ENCODE measurements at regions not wholly inside any gene's neighbourhood (a gene's known extent, or its start where the extent isn't known, plus 50 kb on each side); places are given as distances from the start of the nearest gene placed in this dataset.

DNA sequence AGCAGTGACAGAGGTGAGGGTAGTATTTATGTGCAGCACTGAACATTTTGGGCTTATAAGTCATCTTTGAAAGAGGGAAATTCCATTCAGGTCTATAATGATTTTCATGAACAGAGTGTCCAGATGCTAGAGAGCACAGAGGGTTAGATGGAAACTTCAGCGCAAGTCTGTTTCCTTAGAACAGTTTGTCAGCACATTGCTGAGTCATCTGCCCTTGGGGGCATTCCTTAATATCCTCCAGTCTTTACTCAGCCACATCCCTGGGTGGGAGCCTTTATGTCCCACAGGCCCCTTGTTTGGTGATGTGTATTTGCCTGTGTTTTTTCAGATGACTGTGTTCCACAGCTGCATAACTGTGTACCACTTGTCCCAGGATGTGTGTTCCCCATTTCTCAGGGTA lies 138.5 kb upstream of the S1PR3 start:
- FAIRE-seq (no peak), DNase-seq (ENCODE audit: low read depth in 1 of 2, low spot score in 2 of 2) (no peak)
- no peak overlapping the region for H4K8ac ChIP-seq (ENCODE audit: extremely low read depth, insufficient read depth, low read length)
- no peak overlapping the region for H3K27ac ChIP-seq (ENCODE audit: low read depth, low read length)
- peak overlapping the region; percentile 82 for H2AFZ ChIP-seq (ENCODE audit: low read length)
- H3K23ac ChIP-seq (ENCODE audit: insufficient read length) = no peak overlapping the region
- no peaks in the 10 kb centered on the region for H3K36me3 ChIP-seq (ENCODE audit: control insufficient read depth in 2 of 4, insufficient read depth in 4 of 4, low read length in 3 of 4)
- H3K18ac ChIP-seq (ENCODE audit: extremely low read depth, low read length) = peak overlapping the region; percentile 13; the same call in 1 of the 2 replicates
- TF ChIP-seq MAFK (IDR thresholded peaks at IDR 0.05; ENCODE audit: low read depth, low read length) = peak; percentile 57; the same call in 1 of the 2 replicates
- TF ChIP-seq CTBP2 (IDR thresholded peaks at IDR 0.05; ENCODE audit: borderline replicate concordance, insufficient read depth, insufficient read length, low read length) = no peak
- H2BK5ac ChIP-seq (ENCODE audit: low read depth, low read length) = no peak overlapping the region
- H4K5ac ChIP-seq (ENCODE audit: insufficient read length, low read depth, low read length) = no peak overlapping the region
- H3K9me3 ChIP-seq (ENCODE audit: insufficient read depth in 2 of 2, low read depth in 1 of 2, low read length in 1 of 2) = no peaks in the 10 kb centered on the region
- no peaks in the 10 kb centered on the region for H3K27me3 ChIP-seq (replicated peaks in 1 of 4; ENCODE audit: control insufficient read depth in 3 of 4, extremely low read depth in 1 of 4, insufficient read depth in 3 of 4, low read length in 3 of 4)
- WGBS, 2 experiments (ENCODE audit: extremely low coverage in 1 of 2, insufficient coverage in 1 of 2, insufficient read length in 1 of 2, insufficient replicate concordance in 2 of 2, low coverage in 1 of 2, low lambda C conversion rate in 2 of 2, missing lambda C conversion rate in 1 of 2) = 94% methylated on average over 1 of the region's 1 CpG; no CpG with 5 or more reads in 1 of the 2 experiments
- H2BK12ac ChIP-seq (ENCODE audit: low read depth, low read length) = no peak overlapping the region
- H2BK15ac ChIP-seq (ENCODE audit: low read length) = no peak overlapping the region
- H2AK5ac ChIP-seq (ENCODE audit: low read depth, low read length) = no peak overlapping the region
- H3K9ac ChIP-seq (replicated peaks in 1 of 4; ENCODE audit: extremely low read depth in 1 of 4, low read depth in 3 of 4, low read length in 3 of 4) = no peak overlapping the region
- POLR2A ChIA-PET (ENCODE audit: partially characterized antibody) = no interaction called here
- no peak overlapping the region for H2BK20ac ChIP-seq (ENCODE audit: low read length)
- no peak overlapping the region for H3K56ac ChIP-seq (replicated peaks; ENCODE audit: insufficient read length, low read depth, low read length)
- H3K79me1 ChIP-seq (ENCODE audit: low read depth, low read length) = no peaks in the 10 kb centered on the region
- no peaks in the 10 kb centered on the region for H3K79me2 ChIP-seq (ENCODE audit: control insufficient read depth in 1 of 2, insufficient read depth in 2 of 2, low read length in 2 of 2)
- CTCF ChIA-PET (ENCODE audit: partially characterized antibody) = no interaction called here
- no peak overlapping the region for H3K4ac ChIP-seq (replicated peaks; ENCODE audit: insufficient read length, low read depth, low read length)
- H3K4me3 ChIP-seq (ENCODE audit: extremely low read depth in 1 of 4, insufficient read depth in 2 of 4, low read depth in 3 of 4, low read length in 4 of 4) = no peak overlapping the region
- H3K23me2 ChIP-seq (ENCODE audit: low read depth, low read length) = no peaks in the 10 kb centered on the region; the same call in 1 of the 2 replicates
- H3K4me1 ChIP-seq (replicated peaks in 1 of 4; ENCODE audit: control insufficient read depth in 3 of 4, insufficient read depth in 4 of 4, low read length in 3 of 4) = peaks cover 0 to 3% (median 0%) of the 10 kb centered on the region in 4 experiments; a peak in 1 of 7 replicates
- no peak overlapping the region for H4K91ac ChIP-seq (replicated peaks; ENCODE audit: insufficient read length, low read length)
- no peak overlapping the region for H3K14ac ChIP-seq (ENCODE audit: insufficient read length)
- H3K4me2 ChIP-seq (ENCODE audit: insufficient read depth in 1 of 2, low read depth in 2 of 2, low read length in 2 of 2) = no peak overlapping the region
- no peak overlapping the region for H2BK120ac ChIP-seq (replicated peaks; ENCODE audit: low read depth, low read length)
- H4K20me1 ChIP-seq (replicated peaks in 1 of 2; ENCODE audit: control insufficient read depth in 1 of 2, insufficient read depth in 2 of 2, low read length in 2 of 2) = no peaks in the 10 kb centered on the region

Data from H1 (cell line).